Activated naive CD4-positive, alpha-beta T cell treated with anti-CD3 and anti-CD28 coated beads, Interleukin-2, amount 50 U/mL, for 72 hours (primary cell): ENCODE measurements at regions not wholly inside any gene's neighbourhood (a gene's known extent, or its start where the extent isn't known, plus 50 kb on each side); places are given as distances from the start of the nearest gene placed in this dataset.
"Not testable (repeated sequence)": the region's sequence is repeated elsewhere in the genome, so short reads cannot be mapped to it uniquely, and the experiment has no call there.

ENCODE experiments used
- ATAC-seq, 2 donors: fragments of 150-1000 bp; cut with Tn5 transposase; 2 replicates each; pipeline ENCODE4 v1.10.0; 2021; ENCODE audit warnings: mild to moderate bottlenecking in 2 of 2, moderate library complexity in 2 of 2
- DNase-seq, 2 donors: peaks; one replicate each; pipeline ENCODE4 v3.0.0; 2021 to 2022; ENCODE audit warnings: low spot score in 2 of 2
- H3K27ac Mint-ChIP-seq, 2 donors: one replicate each; pipeline ENCODE4 v1.8.0; 2022; ENCODE audit warnings: mild to moderate bottlenecking in 2 of 2, mixed read lengths in 2 of 2
- H3K36me3 Mint-ChIP-seq, 2 donors: one replicate each; pipeline ENCODE4 v1.8.0; 2022; ENCODE audit warnings: mixed read lengths in 2 of 2
- H3K9me3 Mint-ChIP-seq, 2 donors: one replicate each; pipeline ENCODE4 v1.8.0; 2022; ENCODE audit warnings: mixed read lengths in 2 of 2

GRCh38 chr4:138450546-138451275 lies 208.6 kb upstream of the SLC7A11 start:
- H3K27ac Mint-ChIP-seq = no peak overlapping the region
- ATAC-seq = no peak
- no peak for DNase-seq
- H3K36me3 Mint-ChIP-seq = no peaks in the 10 kb centered on the region
- H3K9me3 Mint-ChIP-seq = peaks cover 2 to 3% of the 10 kb centered on the region in 2 donors

GRCh38 chr4:138449938-138450337 lies 207.8 kb upstream of the SLC7A11 start:
- H3K27ac Mint-ChIP-seq = no peak overlapping the region
- H3K36me3 Mint-ChIP-seq = no peaks in the 10 kb centered on the region
- DNase-seq (no peak), ATAC-seq (no peak)
- no peaks in the 10 kb centered on the region for H3K9me3 Mint-ChIP-seq

DNA sequence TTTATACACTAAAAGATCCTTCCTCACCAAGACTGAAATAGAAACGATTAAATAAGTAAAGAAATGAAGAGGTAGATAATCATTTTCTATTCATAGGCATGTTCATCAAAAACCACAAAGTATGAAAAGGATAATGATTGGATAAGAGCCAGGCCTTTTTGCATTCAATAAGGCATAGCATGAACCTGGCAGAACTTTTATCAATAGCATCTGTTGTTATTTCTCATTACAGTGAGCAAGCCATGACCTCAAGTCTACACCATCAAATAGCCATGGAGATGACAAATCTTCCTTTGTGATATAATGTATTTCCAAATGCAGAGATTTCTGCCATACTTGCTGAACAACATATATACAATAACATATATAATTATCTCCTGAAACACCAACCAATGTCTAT lies 206.0 kb upstream of the SLC7A11 start:
- ATAC-seq (no peak), DNase-seq (no peak)
- Mint-ChIP-seq H3K27ac (no peak overlapping the region), H3K9me3 (peaks cover 3 to 5% of the 10 kb centered on the region in 2 donors), H3K36me3 (no peaks in the 10 kb centered on the region)

GRCh38 chr4:138446456-138446855 lies 204.3 kb upstream of the SLC7A11 start:
- no peak for DNase-seq
- Mint-ChIP-seq H3K9me3 (peaks cover 5 to 6% of the 10 kb centered on the region in 2 donors), H3K27ac (no peak overlapping the region), H3K36me3 (no peaks in the 10 kb centered on the region)
- no peak for ATAC-seq

- no peak for ATAC-seq
- Mint-ChIP-seq H3K9me3 (peaks cover 6 to 9% of the 10 kb centered on the region in 2 donors), H3K27ac (no peak overlapping the region), H3K36me3 (no peaks in the 10 kb centered on the region)
- no peak for DNase-seq
Observed at GRCh38 chr4:138445098-138445497, 202.9 kb upstream of the SLC7A11 start.

- peaks cover 6 to 11% of the 10 kb centered on the region in 2 donors for H3K9me3 Mint-ChIP-seq
- ATAC-seq = no peak
- H3K27ac Mint-ChIP-seq = no peak overlapping the region
Observed at GRCh38 chr4:138444260-138444659, 202.1 kb upstream of the SLC7A11 start.

GRCh38 chr4:138439143-138439581 lies 197.0 kb upstream of the SLC7A11 start:
- H3K36me3 Mint-ChIP-seq = peaks cover 0 to 2% of the 10 kb centered on the region in 2 donors
- no peak for DNase-seq
- no peak overlapping the region for H3K27ac Mint-ChIP-seq
- peaks cover 8 to 15% of the 10 kb centered on the region in 2 donors for H3K9me3 Mint-ChIP-seq
- no peak for ATAC-seq

More at GRCh38 chr4:138444260-138444659, 202.1 kb upstream of the SLC7A11 start:
- H3K36me3 Mint-ChIP-seq = no peaks in the 10 kb centered on the region
- no peak for DNase-seq

- Mint-ChIP-seq H3K9me3 (peaks cover 9 to 21% of the 10 kb centered on the region in 2 donors), H3K27ac (no peak overlapping the region), H3K36me3 (peaks cover 0 to 4% of the 10 kb centered on the region in 2 donors)
- ATAC-seq (no peak), DNase-seq (no peak)
Observed at GRCh38 chr4:138438608-138439007, 196.5 kb upstream of the SLC7A11 start.

DNA sequence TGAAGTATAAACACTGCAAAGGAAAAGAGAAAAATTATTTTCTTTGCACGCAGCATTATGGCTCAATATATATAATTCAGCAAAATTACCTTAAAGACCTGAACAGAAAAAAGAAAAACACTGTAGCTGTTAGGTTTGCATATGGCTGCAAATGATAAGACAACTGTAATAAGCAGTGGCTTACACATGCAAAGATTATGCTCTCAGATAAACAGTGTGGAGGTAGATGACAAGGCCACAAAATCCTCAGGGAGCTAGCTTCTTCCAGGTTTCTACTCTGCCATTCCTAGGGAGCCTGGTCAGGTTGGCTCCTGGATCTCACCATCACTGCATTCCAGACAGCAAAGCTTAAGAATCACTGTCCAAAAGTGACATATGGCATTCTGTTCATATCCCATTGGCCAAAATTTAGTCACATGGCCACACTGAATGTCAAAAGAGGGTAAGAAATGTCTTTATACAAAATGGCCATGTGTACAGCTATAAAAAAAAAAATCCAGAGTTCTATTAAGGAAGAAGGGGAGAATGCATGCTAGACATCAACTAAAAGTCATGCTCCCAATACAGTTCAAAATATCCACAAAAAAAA lies 195.2 kb upstream of the SLC7A11 start:
- DNase-seq (no peak), ATAC-seq (no peak)
- H3K36me3 Mint-ChIP-seq = peaks cover 4 to 9% of the 10 kb centered on the region in 2 donors
- H3K27ac Mint-ChIP-seq = no peak overlapping the region
- peaks cover 9 to 26% of the 10 kb centered on the region in 2 donors for H3K9me3 Mint-ChIP-seq

DNA sequence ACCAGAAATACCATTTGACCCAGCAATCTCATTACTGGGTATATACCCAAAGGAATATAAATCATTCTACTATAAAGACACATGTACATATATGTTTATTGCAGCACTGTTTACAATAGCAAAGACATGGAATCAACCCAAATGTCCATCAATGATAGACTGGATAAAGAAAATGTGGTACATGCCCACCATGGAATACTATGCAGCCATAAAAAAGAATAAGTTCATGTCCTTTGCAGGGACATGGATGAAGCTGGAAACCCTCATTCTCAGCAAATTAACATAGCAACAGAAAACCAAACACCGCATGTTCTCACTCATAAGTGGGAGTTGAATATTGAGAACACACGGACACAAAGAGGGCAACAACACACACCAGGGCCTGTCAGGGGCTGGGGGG lies 193.6 kb upstream of the SLC7A11 start:
- H3K36me3 Mint-ChIP-seq = peaks cover 4 to 11% of the 10 kb centered on the region in 2 donors
- H3K27ac Mint-ChIP-seq, ATAC-seq, DNase-seq: not testable (repeated sequence)
- H3K9me3 Mint-ChIP-seq = peaks cover 9 to 26% of the 10 kb centered on the region in 2 donors

- DNase-seq, ATAC-seq, H3K27ac Mint-ChIP-seq: not testable (repeated sequence)
- Mint-ChIP-seq H3K9me3 (peaks cover 9 to 22% of the 10 kb centered on the region in 2 donors), H3K36me3 (peaks cover 4 to 11% of the 10 kb centered on the region in 2 donors)
Observed at GRCh38 chr4:138435046-138435445, 192.9 kb upstream of the SLC7A11 start.

DNA sequence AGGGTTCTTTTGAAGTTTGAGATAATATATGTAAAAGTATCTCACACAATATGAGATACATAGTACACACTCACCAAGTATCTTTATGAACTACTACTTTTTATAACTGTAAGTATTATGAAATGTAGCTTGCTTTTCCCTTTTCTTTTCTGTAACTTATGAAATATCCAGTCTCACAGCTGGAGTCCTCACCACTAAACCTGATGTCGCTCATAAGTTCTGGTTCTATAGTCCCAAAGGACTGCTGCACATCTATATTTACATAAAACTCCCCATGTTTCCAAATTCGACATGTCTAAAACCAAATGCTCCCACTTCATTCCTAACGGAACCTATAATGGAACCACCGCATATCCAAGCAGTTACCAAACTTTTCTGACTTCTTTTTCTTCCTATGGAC lies 186.5 kb upstream of the SLC7A11 start:
- H3K36me3 Mint-ChIP-seq = peaks cover 0 to 11% of the 10 kb centered on the region in 2 donors
- ATAC-seq (no peak), DNase-seq (no peak)

GRCh38 chr4:138426786-138427185 lies 184.6 kb upstream of the SLC7A11 start:
- ATAC-seq (no peak), DNase-seq (no peak)
- H3K9me3 Mint-ChIP-seq = peaks cover 4 to 5% of the 10 kb centered on the region in 2 donors

More for the DNA sequence above, 186.5 kb upstream of the SLC7A11 start:
- H3K9me3 Mint-ChIP-seq = peaks cover 8 to 16% of the 10 kb centered on the region in 2 donors
- H3K27ac Mint-ChIP-seq = no peak overlapping the region

DNA sequence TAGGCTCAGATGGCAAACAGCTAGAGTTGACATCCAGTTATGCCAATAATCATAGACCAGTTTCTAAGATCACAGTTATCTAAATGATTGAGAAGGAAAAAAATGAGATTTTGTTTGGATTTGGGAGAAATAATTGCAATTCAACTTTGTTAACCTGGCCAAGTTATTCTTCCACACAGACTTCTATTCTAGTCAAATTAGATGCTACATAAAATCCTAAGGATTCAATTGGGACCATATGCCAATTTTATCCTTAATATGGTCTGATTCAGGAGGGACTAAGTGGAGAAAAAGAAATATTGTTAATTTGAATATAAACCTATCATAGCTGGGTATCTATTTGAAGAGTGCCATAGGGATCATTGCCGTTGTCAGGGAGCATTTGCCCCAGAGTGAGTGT lies 178.3 kb upstream of the SLC7A11 start:
- peaks cover 4 to 5% of the 10 kb centered on the region in 2 donors for H3K9me3 Mint-ChIP-seq
- no peak for DNase-seq
- no peak overlapping the region for H3K27ac Mint-ChIP-seq

More at GRCh38 chr4:138426786-138427185, 184.6 kb upstream of the SLC7A11 start:
- Mint-ChIP-seq H3K36me3 (no peaks in the 10 kb centered on the region), H3K27ac (no peak overlapping the region)

GRCh38 chr4:138414202-138414601 lies 172.1 kb upstream of the SLC7A11 start:
- no peaks in the 10 kb centered on the region for H3K36me3 Mint-ChIP-seq
- ATAC-seq (no peak), DNase-seq (no peak)
- H3K9me3 Mint-ChIP-seq = no peaks in the 10 kb centered on the region
- no peak overlapping the region for H3K27ac Mint-ChIP-seq

More for the DNA sequence above, 178.3 kb upstream of the SLC7A11 start:
- no peaks in the 10 kb centered on the region for H3K36me3 Mint-ChIP-seq
- ATAC-seq = no peak

DNA sequence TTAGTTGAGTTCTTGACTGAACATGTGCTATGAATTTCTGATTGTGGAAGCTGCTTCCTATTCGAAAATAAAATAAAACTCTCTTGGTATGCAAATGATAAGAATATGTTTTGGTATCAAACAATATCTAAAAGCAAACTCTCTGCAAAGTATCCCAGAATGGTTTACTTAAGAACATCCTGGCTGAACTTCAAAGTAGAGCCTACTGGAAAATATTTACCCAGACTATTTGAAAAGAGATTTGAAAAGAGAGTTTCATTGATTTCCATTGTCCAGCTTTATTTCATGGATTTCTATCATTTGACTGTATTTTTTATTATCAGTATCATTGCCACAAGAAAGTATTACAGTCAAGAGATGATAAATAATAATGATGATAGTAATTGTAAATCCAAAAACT lies 171.1 kb upstream of the SLC7A11 start:
- no peak overlapping the region for H3K27ac Mint-ChIP-seq

DNA sequence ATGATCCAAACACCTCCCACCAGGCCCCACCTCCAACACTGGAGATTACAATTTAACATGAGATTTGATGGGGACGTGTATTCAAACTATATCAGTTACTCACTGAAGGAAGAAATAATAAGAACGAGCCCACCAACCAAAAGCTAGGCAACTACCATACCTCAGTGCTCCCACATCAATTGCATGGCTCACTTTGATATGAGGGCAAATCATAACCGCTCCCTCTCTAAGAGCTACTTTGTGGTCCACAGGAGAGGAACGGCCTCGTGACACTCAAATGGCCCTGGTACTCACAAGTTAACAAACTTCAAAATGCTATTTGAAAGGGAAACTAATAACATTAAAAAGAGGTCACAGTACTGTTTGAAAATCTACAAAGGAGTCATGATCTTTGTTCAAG lies 170.7 kb upstream of the SLC7A11 start:
- no peaks in the 10 kb centered on the region for H3K36me3 Mint-ChIP-seq
- DNase-seq (no peak), ATAC-seq (no peak)
- no peak overlapping the region for H3K27ac Mint-ChIP-seq
- no peaks in the 10 kb centered on the region for H3K9me3 Mint-ChIP-seq

More for the DNA sequence above, 171.1 kb upstream of the SLC7A11 start:
- H3K9me3 Mint-ChIP-seq = no peaks in the 10 kb centered on the region
- DNase-seq = no peak
- H3K36me3 Mint-ChIP-seq = no peaks in the 10 kb centered on the region
- ATAC-seq = no peak
